PFSK-1 (cell line): ENCODE measurements at regions not wholly inside any gene's neighbourhood (a gene's known extent, or its start where the extent isn't known, plus 50 kb on each side); places are given as distances from the start of the nearest gene placed in this dataset.

Source experiments
- FOXP2 ChIP-seq: optimal IDR thresholded peaks from 2 replicates; pipeline ENCODE3; 2011; ENCODE audit warnings: borderline replicate concordance, control low read depth, inconsistent platforms; ENCODE audit not compliant: insufficient read depth; ENCODE audit errors: extremely low read length, extremely low read depth
- POLR2AphosphoS5 ChIP-seq: IDR thresholded peaks from 2 replicates; pipeline ENCODE4 v1.6.1; 2012; ENCODE audit warnings: low read depth, mild to moderate bottlenecking, control low read depth, low read length, moderate library complexity
- TAF1 ChIP-seq: IDR thresholded peaks from 2 replicates; pipeline ENCODE4 v1.6.1; 2012; ENCODE audit warnings: low read length, control low read depth, borderline replicate concordance; ENCODE audit not compliant: insufficient read depth
- TF ChIP-seq, protein P1 (sequence below), 2 experiments: IDR thresholded peaks; 2 replicates each; pipeline versions ENCODE4 v1.6.1 to v1.8.0; 2011 to 2012; ENCODE audit warnings: low read depth in 2 of 2, low read length in 2 of 2, control low read depth in 1 of 2, inconsistent platforms in 1 of 2, mild to moderate bottlenecking in 1 of 2, moderate library complexity in 1 of 2; ENCODE audit not compliant: insufficient read depth in 1 of 2

DNA sequence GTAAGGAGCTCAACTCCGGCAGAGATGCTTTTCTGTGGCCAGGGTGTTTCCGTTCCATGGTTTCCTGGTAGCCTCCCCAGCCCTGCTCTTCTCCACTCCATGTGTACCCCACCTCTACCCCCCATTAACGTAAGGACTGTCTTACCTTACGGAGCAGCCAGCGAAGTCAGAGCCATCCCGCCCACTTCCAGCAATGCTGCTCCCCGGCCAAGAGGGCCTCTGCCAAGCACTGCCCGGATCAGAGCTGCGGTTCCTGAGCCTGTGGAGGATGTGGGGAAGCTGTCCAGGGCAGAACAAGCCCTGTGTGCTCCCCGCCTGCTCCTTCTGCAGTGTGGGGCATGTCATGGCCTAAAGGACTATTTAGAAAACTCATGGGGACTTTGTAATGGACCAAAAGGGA is 261.2 kb downstream of the GADD45G start:
- TF ChIP-seq TAF1 = no peak
- TF ChIP-seq, protein P1, sequence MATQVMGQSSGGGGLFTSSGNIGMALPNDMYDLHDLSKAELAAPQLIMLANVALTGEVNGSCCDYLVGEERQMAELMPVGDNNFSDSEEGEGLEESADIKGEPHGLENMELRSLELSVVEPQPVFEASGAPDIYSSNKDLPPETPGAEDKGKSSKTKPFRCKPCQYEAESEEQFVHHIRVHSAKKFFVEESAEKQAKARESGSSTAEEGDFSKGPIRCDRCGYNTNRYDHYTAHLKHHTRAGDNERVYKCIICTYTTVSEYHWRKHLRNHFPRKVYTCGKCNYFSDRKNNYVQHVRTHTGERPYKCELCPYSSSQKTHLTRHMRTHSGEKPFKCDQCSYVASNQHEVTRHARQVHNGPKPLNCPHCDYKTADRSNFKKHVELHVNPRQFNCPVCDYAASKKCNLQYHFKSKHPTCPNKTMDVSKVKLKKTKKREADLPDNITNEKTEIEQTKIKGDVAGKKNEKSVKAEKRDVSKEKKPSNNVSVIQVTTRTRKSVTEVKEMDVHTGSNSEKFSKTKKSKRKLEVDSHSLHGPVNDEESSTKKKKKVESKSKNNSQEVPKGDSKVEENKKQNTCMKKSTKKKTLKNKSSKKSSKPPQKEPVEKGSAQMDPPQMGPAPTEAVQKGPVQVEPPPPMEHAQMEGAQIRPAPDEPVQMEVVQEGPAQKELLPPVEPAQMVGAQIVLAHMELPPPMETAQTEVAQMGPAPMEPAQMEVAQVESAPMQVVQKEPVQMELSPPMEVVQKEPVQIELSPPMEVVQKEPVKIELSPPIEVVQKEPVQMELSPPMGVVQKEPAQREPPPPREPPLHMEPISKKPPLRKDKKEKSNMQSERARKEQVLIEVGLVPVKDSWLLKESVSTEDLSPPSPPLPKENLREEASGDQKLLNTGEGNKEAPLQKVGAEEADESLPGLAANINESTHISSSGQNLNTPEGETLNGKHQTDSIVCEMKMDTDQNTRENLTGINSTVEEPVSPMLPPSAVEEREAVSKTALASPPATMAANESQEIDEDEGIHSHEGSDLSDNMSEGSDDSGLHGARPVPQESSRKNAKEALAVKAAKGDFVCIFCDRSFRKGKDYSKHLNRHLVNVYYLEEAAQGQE (IDR thresholded peaks at IDR 0.05; ENCODE audit: insufficient read depth in 1 of 2, low read depth in 2 of 2, low read length in 2 of 2) = no peak
- TF ChIP-seq POLR2AphosphoS5 = no peak
- no peak for TF ChIP-seq FOXP2
